CD4-positive, CD25-positive, alpha-beta regulatory T cell (primary cell): ENCODE measurements at regions not wholly inside any gene's neighbourhood (a gene's known extent, or its start where the extent isn't known, plus 50 kb on each side); places are given as distances from the start of the nearest gene placed in this dataset.

Source experiments
- ATAC-seq, 2 donors: fragments of 150-1000 bp; cut with Tn5 transposase; one replicate each; pipeline ENCODE4 v1.10.0; 2021; ENCODE audit warnings: low read depth in 2 of 2, moderate number of reproducible peaks in 2 of 2, moderate library complexity in 1 of 2
- DNase-seq, 3 donors: peaks; one replicate each; pipeline versions ENCODE4 v3.0.0 to v3.0.0-alpha.2; 2012 to 2022; ENCODE audit warnings: mixed read lengths in 1 of 3
- H3K27ac ChIP-seq: one replicate; pipeline ENCODE4 v1.7.0; 2013; ENCODE audit warnings: mild to moderate bottlenecking, low read length; ENCODE audit not compliant: insufficient read depth, poor library complexity, severe bottlenecking
- H3K27me3 ChIP-seq: one replicate; pipeline ENCODE4 v1.7.0; 2013; ENCODE audit warnings: low read length; ENCODE audit not compliant: control insufficient read depth, insufficient read depth
- H3K36me3 ChIP-seq: one replicate; pipeline ENCODE4 v1.7.0; 2013; ENCODE audit warnings: mild to moderate bottlenecking, low read length, moderate library complexity; ENCODE audit not compliant: control insufficient read depth, insufficient read depth
- H3K4me1 ChIP-seq: 2 replicates; pipeline ENCODE4 v1.7.0; 2013; ENCODE audit warnings: mild to moderate bottlenecking, low read length; ENCODE audit not compliant: insufficient read depth, control insufficient read depth, poor library complexity, severe bottlenecking
- H3K4me3 ChIP-seq: one replicate; pipeline ENCODE4 v1.7.0; 2013; ENCODE audit warnings: low read depth, mild to moderate bottlenecking, low read length, moderate library complexity
- H3K9me3 ChIP-seq, 2 experiments: 1 replicate in 1 of 2; 2 replicates in 1 of 2; pipeline ENCODE4 v1.7.0; 2013; ENCODE audit warnings: low read length in 2 of 2, mild to moderate bottlenecking in 1 of 2, moderate library complexity in 1 of 2; ENCODE audit not compliant: control insufficient read depth in 2 of 2
- H3K27ac Mint-ChIP-seq, 3 donors: one replicate each; pipeline ENCODE4 v1.8.0; 2020 to 2022; ENCODE audit warnings: mild to moderate bottlenecking in 3 of 3, mixed read lengths in 3 of 3, moderate library complexity in 2 of 3
- H3K27me3 Mint-ChIP-seq: one replicate; pipeline ENCODE4 v1.8.0; 2022; ENCODE audit warnings: mild to moderate bottlenecking, mixed read lengths
- H3K36me3 Mint-ChIP-seq: one replicate; pipeline ENCODE4 v1.8.0; 2020; ENCODE audit warnings: mixed read lengths
- H3K4me1 Mint-ChIP-seq, 4 donors: one replicate each; pipeline ENCODE4 v1.8.0; 2020 to 2022; ENCODE audit warnings: mixed read lengths in 4 of 4, mild to moderate bottlenecking in 1 of 4
- H3K4me3 Mint-ChIP-seq, 4 donors: one replicate each; pipeline ENCODE4 v1.8.0; 2020 to 2022; ENCODE audit warnings: mild to moderate bottlenecking in 4 of 4, mixed read lengths in 4 of 4, moderate library complexity in 3 of 4
- H3K9me3 Mint-ChIP-seq, 7 donors: one replicate each; pipeline ENCODE4 v1.8.0; 2020 to 2022; ENCODE audit warnings: mixed read lengths in 7 of 7, mild to moderate bottlenecking in 3 of 7, moderate library complexity in 2 of 7

GRCh38 chr4:12827966-12828365 lies 656.2 kb downstream of the RAB28 start:
- DNase-seq = no peak
- Histone ChIP-seq H3K4me3 (no peak overlapping the region), H3K27me3 (no peaks in the 10 kb centered on the region), H3K9me3 (no peaks in the 10 kb centered on the region), H3K27ac (no peak overlapping the region), H3K36me3 (no peaks in the 10 kb centered on the region), H3K4me1 (no peaks in the 10 kb centered on the region)
- Mint-ChIP-seq H3K27me3 (no peaks in the 10 kb centered on the region), H3K4me3 (no peak overlapping the region), H3K4me1 (no peaks in the 10 kb centered on the region), H3K36me3 (no peaks in the 10 kb centered on the region), H3K9me3 (peaks cover 0 to 5% (median 0%) of the 10 kb centered on the region in 7 donors), H3K27ac (no peak overlapping the region)
- ATAC-seq = no peak

- Histone ChIP-seq H3K27me3 (no peaks in the 10 kb centered on the region), H3K27ac (no peak overlapping the region), H3K4me1 (no peaks in the 10 kb centered on the region), H3K36me3 (no peaks in the 10 kb centered on the region), H3K9me3 (peaks cover 2 to 9% of the 10 kb centered on the region in 2 experiments), H3K4me3 (no peak overlapping the region)
- Mint-ChIP-seq H3K4me3 (no peak overlapping the region), H3K27me3 (no peaks in the 10 kb centered on the region), H3K36me3 (no peaks in the 10 kb centered on the region), H3K4me1 (no peaks in the 10 kb centered on the region), H3K9me3 (peaks cover 0 to 15% (median 4%) of the 10 kb centered on the region in 7 donors), H3K27ac (no peak overlapping the region)
- DNase-seq (no peak), ATAC-seq (no peak)
Measured at GRCh38 chr4:12791536-12791935, 692.6 kb downstream of the RAB28 start.

GRCh38 chr4:12787261-12787660 lies 696.9 kb downstream of the RAB28 start:
- Histone ChIP-seq H3K36me3 (no peaks in the 10 kb centered on the region), H3K4me1 (no peaks in the 10 kb centered on the region), H3K9me3 (peaks cover 2 to 9% of the 10 kb centered on the region in 2 experiments), H3K27me3 (no peaks in the 10 kb centered on the region), H3K27ac (no peak overlapping the region), H3K4me3 (no peak overlapping the region)
- H3K4me1 Mint-ChIP-seq = no peaks in the 10 kb centered on the region
- ATAC-seq (no peak), DNase-seq (no peak)
- H3K36me3 Mint-ChIP-seq = no peaks in the 10 kb centered on the region
- peak overlapping the region in 1 of 3 donors; percentile 60 for H3K27ac Mint-ChIP-seq
- peaks cover 0 to 11% (median 4%) of the 10 kb centered on the region in 7 donors for H3K9me3 Mint-ChIP-seq
- no peaks in the 10 kb centered on the region for H3K27me3 Mint-ChIP-seq
- H3K4me3 Mint-ChIP-seq = no peak overlapping the region

GRCh38 chr4:12778706-12779105 lies 705.4 kb downstream of the RAB28 start:
- no peaks in the 10 kb centered on the region for H3K36me3 ChIP-seq
- no peak overlapping the region for H3K27ac ChIP-seq
- Mint-ChIP-seq H3K4me1 (no peaks in the 10 kb centered on the region), H3K9me3 (peaks cover 0 to 6% (median 0%) of the 10 kb centered on the region in 7 donors), H3K4me3 (no peak overlapping the region), H3K27ac (no peak overlapping the region), H3K27me3 (no peaks in the 10 kb centered on the region), H3K36me3 (no peaks in the 10 kb centered on the region)
- DNase-seq = no peak
- H3K9me3 ChIP-seq = no peaks in the 10 kb centered on the region
- no peaks in the 10 kb centered on the region for H3K27me3 ChIP-seq
- no peaks in the 10 kb centered on the region for H3K4me1 ChIP-seq
- no peak for ATAC-seq
- no peak overlapping the region for H3K4me3 ChIP-seq

- Histone ChIP-seq H3K9me3 (no peaks in the 10 kb centered on the region), H3K4me3 (no peak overlapping the region), H3K27ac (no peak overlapping the region), H3K36me3 (no peaks in the 10 kb centered on the region), H3K4me1 (no peaks in the 10 kb centered on the region), H3K27me3 (no peaks in the 10 kb centered on the region)
- no peaks in the 10 kb centered on the region for H3K36me3 Mint-ChIP-seq
- no peak overlapping the region for H3K27ac Mint-ChIP-seq
- peaks cover 0 to 6% (median 0%) of the 10 kb centered on the region in 7 donors for H3K9me3 Mint-ChIP-seq
- no peaks in the 10 kb centered on the region for H3K4me1 Mint-ChIP-seq
- DNase-seq (no peak), ATAC-seq (no peak)
- H3K4me3 Mint-ChIP-seq = no peak overlapping the region
- no peaks in the 10 kb centered on the region for H3K27me3 Mint-ChIP-seq
Measured at GRCh38 chr4:12778191-12778590, 705.9 kb downstream of the RAB28 start.

GRCh38 chr4:12770351-12770750 lies 713.8 kb downstream of the RAB28 start:
- no peaks in the 10 kb centered on the region for H3K27me3 ChIP-seq
- ATAC-seq (no peak), DNase-seq (no peak)
- H3K36me3 ChIP-seq = no peaks in the 10 kb centered on the region
- peaks cover 0 to 4% (median 0%) of the 10 kb centered on the region in 7 donors for H3K9me3 Mint-ChIP-seq
- no peak overlapping the region for H3K4me3 Mint-ChIP-seq
- no peaks in the 10 kb centered on the region for H3K4me1 ChIP-seq
- no peaks in the 10 kb centered on the region for H3K27me3 Mint-ChIP-seq
- H3K36me3 Mint-ChIP-seq = no peaks in the 10 kb centered on the region
- H3K9me3 ChIP-seq = no peaks in the 10 kb centered on the region
- H3K27ac Mint-ChIP-seq = no peak overlapping the region
- no peak overlapping the region for H3K27ac ChIP-seq
- H3K4me1 Mint-ChIP-seq = no peaks in the 10 kb centered on the region
- no peak overlapping the region for H3K4me3 ChIP-seq

GRCh38 chr4:12761694-12762093 lies 722.4 kb downstream of the RAB28 start:
- H3K36me3 ChIP-seq = no peaks in the 10 kb centered on the region
- Mint-ChIP-seq H3K4me1 (no peaks in the 10 kb centered on the region), H3K27me3 (peaks cover 5% of the 10 kb centered on the region), H3K9me3 (peaks cover 0 to 4% (median 1%) of the 10 kb centered on the region in 7 donors), H3K4me3 (no peak overlapping the region), H3K36me3 (no peaks in the 10 kb centered on the region), H3K27ac (no peak overlapping the region)
- no peak overlapping the region for H3K4me3 ChIP-seq
- no peaks in the 10 kb centered on the region for H3K4me1 ChIP-seq
- H3K9me3 ChIP-seq = no peaks in the 10 kb centered on the region
- H3K27me3 ChIP-seq = no peaks in the 10 kb centered on the region
- DNase-seq (no peak), ATAC-seq (no peak)
- H3K27ac ChIP-seq = no peak overlapping the region

GRCh38 chr4:12747154-12747553 lies 737.0 kb downstream of the RAB28 start:
- ATAC-seq (no peak), DNase-seq (no peak)
- Mint-ChIP-seq H3K27ac (no peak overlapping the region), H3K4me1 (no peaks in the 10 kb centered on the region), H3K4me3 (no peak overlapping the region), H3K27me3 (peaks cover 5% of the 10 kb centered on the region), H3K9me3 (peaks cover 0 to 7% (median 2%) of the 10 kb centered on the region in 7 donors), H3K36me3 (no peaks in the 10 kb centered on the region)
- Histone ChIP-seq H3K27ac (no peak overlapping the region), H3K27me3 (no peaks in the 10 kb centered on the region), H3K36me3 (no peaks in the 10 kb centered on the region), H3K9me3 (no peaks in the 10 kb centered on the region), H3K4me3 (no peak overlapping the region), H3K4me1 (no peaks in the 10 kb centered on the region)
